MM.1S (cell line): ENCODE measurements at regions not wholly inside any gene's neighbourhood (a gene's known extent, or its start where the extent isn't known, plus 50 kb on each side); places are given as distances from the start of the nearest gene placed in this dataset.

Experiments
- CTCF ChIP-seq: fragments of 300-600 bp; sonication (generic); IDR thresholded peaks from 2 replicates; pipeline ENCODE4 v1.5.1; 2016; ENCODE audit warnings: antibody characterized with exemption, low read length, mixed read lengths
- EZH2 ChIP-seq: fragments of 300-600 bp; sonication (generic); optimal IDR thresholded peaks from 2 replicates; pipeline ENCODE3; 2017; ENCODE audit warnings: low read depth, mild to moderate bottlenecking, antibody characterized with exemption, low read length, mixed read lengths
- EZH2phosphoT487 ChIP-seq: fragments of 300-600 bp; sonication (generic); IDR thresholded peaks from 2 replicates; pipeline ENCODE4 v1.6.1; 2018; ENCODE audit warnings: antibody characterized with exemption, low read length

GRCh38 chr9:104027295-104027694, 66.8 kb upstream of the SMC2 start:
- TF ChIP-seq CTCF (no peak), EZH2 (no peak), EZH2phosphoT487 (no peak)
